Glutamatergic neuron (in vitro differentiated cells): ENCODE measurements at regions not wholly inside any gene's neighbourhood (a gene's known extent, or its start where the extent isn't known, plus 50 kb on each side); places are given as distances from the start of the nearest gene placed in this dataset.

ENCODE experiments used
- DNase-seq: peaks from one replicate; pipeline ENCODE4 v3.0.0; 2022
- H3K27ac Mint-ChIP-seq: one replicate; pipeline ENCODE4 v1.8.0; 2020; ENCODE audit warnings: mild to moderate bottlenecking, mixed read lengths, inconsistent platforms; ENCODE audit not compliant: unreplicated experiment
- H3K27me3 Mint-ChIP-seq: one replicate; pipeline ENCODE4 v1.8.0; 2020; ENCODE audit warnings: mild to moderate bottlenecking, moderate library complexity, mixed read lengths, inconsistent platforms; ENCODE audit not compliant: unreplicated experiment
- H3K36me3 Mint-ChIP-seq: one replicate; pipeline ENCODE4 v1.8.0; 2020; ENCODE audit warnings: mild to moderate bottlenecking, mixed read lengths, inconsistent platforms; ENCODE audit not compliant: unreplicated experiment
- H3K4me1 Mint-ChIP-seq: one replicate; pipeline ENCODE4 v1.8.0; 2020; ENCODE audit warnings: mild to moderate bottlenecking, low read depth, mixed read lengths, inconsistent platforms; ENCODE audit not compliant: unreplicated experiment
- H3K4me3 Mint-ChIP-seq: one replicate; pipeline ENCODE4 v1.8.0; 2020; ENCODE audit warnings: mild to moderate bottlenecking, mixed read lengths, inconsistent platforms; ENCODE audit not compliant: unreplicated experiment
- H3K9me3 Mint-ChIP-seq: one replicate; pipeline ENCODE4 v1.8.0; 2020; ENCODE audit warnings: mild to moderate bottlenecking, moderate library complexity, mixed read lengths, inconsistent platforms; ENCODE audit not compliant: unreplicated experiment
- CTCF ChIP-seq: fragments of 200-600 bp; sonication (generic); IDR thresholded peaks from one replicate; pipeline ENCODE4 v1.5.0; 2021; ENCODE audit not compliant: partially characterized antibody, unreplicated experiment

DNA sequence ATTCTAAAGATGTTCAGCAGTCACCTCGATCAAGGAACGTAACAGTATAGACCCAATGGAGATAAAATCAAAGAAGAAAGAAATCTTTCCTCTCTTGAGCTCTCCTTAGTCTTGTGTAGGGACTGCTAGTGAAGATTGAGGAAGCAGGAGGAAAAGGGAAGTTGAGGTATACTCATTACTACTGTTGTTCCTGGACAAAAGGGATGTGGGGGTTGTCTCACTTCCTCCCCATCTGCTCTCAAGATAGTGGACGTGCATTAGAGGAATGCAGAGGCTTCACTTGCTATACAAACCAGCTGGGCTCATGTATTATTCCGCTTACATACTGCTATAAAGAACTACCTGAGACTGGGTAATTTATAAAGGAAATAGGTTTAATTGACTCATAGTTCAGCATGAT, 208.9 kb upstream of the ARHGEF9 start:
- Mint-ChIP-seq H3K4me3 (no peak overlapping the region), H3K27ac (no peak overlapping the region), H3K36me3 (no peaks in the 10 kb centered on the region), H3K9me3 (no peaks in the 10 kb centered on the region), H3K4me1 (no peaks in the 10 kb centered on the region), H3K27me3 (no peaks in the 10 kb centered on the region)
- no peak for TF ChIP-seq CTCF
- DNase-seq, result no peak

DNA sequence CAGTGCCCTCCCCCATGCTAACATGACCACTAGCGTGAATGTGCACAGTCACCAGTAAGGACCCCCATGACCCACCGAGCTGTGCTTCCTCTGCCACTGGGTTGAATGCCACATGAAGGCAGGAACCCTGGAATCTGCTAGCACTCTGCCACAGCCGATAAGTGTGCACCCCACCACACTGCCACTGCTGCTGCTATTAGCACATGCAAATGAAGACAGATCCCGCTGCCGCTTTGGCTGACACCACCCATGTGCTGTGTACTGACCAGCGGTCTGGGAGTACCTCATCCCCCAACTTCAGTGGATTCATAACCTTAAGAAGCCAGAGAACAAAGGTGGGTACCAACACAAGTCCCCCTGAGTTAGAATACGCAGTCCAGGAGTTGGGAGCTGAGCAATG, 200.9 kb upstream of the ARHGEF9 start:
- H3K4me3 Mint-ChIP-seq, result no peak overlapping the region
- no peaks in the 10 kb centered on the region for H3K36me3 Mint-ChIP-seq
- no peaks in the 10 kb centered on the region for H3K27me3 Mint-ChIP-seq
- DNase-seq, result no peak
- H3K4me1 Mint-ChIP-seq, result no peaks in the 10 kb centered on the region
- TF ChIP-seq CTCF, result no peak
- H3K9me3 Mint-ChIP-seq, result peaks cover 2% of the 10 kb centered on the region
- H3K27ac Mint-ChIP-seq, result no peak overlapping the region

DNA sequence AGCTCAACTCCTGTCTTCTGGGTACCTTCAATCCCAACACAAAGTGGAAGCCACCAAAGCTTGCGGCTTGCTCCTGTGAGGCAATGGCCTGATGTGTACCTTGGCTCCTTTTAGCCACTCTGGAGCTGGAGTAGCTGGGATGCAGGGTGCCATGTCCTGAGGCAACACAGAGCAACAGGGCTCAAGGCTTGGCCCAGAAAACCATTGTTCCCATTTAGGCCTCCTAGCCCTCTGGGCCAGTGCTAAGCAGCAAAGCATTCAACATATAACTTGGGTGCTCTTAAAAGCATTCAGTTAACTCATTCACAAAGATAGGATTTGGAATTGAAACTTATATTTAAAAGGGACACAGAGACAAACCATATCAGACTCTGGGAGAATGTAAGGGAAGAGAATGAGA, 194.5 kb upstream of the ARHGEF9 start:
- no peak for DNase-seq
- H3K27ac Mint-ChIP-seq, result no peak overlapping the region
- no peak overlapping the region for H3K4me3 Mint-ChIP-seq
- no peak for TF ChIP-seq CTCF
- H3K36me3 Mint-ChIP-seq, result peaks cover 6% of the 10 kb centered on the region
- H3K27me3 Mint-ChIP-seq, result no peaks in the 10 kb centered on the region
- H3K9me3 Mint-ChIP-seq, result no peaks in the 10 kb centered on the region
- H3K4me1 Mint-ChIP-seq, result no peaks in the 10 kb centered on the region

DNA sequence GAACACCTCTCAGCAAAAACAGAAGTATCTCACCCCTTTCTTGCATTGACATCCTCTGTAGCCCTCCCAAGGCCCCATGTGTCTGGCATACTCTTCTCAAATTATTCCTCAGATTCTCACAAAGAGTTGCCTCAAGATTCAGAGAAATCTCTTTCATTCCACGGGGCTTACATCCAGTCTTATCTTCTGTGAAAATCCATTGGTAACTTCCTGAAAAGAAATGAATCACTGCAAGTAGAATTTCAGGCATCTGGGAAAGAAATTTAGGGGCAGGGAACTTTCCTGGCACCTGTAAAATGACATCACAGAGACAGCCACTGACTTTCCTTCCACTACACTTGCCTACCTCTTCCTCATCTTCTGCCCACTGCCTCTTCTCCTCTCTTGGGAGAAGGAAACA, 182.5 kb upstream of the ARHGEF9 start:
- TF ChIP-seq CTCF, result no peak
- Mint-ChIP-seq H3K4me3 (no peak overlapping the region), H3K4me1 (no peaks in the 10 kb centered on the region), H3K27me3 (no peaks in the 10 kb centered on the region), H3K27ac (no peak overlapping the region), H3K36me3 (no peaks in the 10 kb centered on the region), H3K9me3 (no peaks in the 10 kb centered on the region)
- no peak for DNase-seq

DNA sequence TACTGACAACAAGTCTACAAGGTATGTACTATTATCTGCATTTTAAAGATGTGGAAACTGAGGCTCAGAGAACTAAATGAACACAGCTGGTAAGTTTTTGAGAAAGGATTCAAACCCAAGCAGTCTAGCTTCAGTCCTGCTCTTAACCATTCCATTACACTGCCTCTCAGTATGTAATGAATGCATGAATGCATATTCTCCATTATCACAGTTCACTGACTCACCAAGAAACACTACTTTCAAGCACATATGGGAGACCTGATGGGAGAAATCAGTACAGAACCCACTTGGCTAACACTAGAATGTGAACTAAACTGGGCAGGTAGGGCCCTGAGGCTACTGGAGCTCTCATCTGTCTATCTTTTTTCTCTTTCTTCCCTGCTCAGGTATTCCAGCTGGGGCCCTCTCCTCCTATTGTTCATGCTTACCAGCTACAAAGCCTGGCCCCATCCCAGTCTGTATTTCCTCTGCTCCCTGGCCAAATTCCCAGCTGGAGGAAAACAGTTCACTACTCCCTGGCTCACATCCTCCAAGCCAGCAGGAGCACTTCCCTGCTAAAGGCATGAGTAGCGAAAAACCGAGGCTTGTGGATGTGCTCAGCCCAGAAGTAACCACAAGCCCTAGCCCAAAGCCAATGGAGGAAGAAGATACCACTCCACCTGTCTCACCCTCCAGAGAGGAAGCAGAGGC, 178.2 kb upstream of the ARHGEF9 start:
- no peaks in the 10 kb centered on the region for H3K36me3 Mint-ChIP-seq
- no peaks in the 10 kb centered on the region for H3K4me1 Mint-ChIP-seq
- no peaks in the 10 kb centered on the region for H3K9me3 Mint-ChIP-seq
- no peak for TF ChIP-seq CTCF
- no peaks in the 10 kb centered on the region for H3K27me3 Mint-ChIP-seq
- no peak overlapping the region for H3K4me3 Mint-ChIP-seq
- H3K27ac Mint-ChIP-seq, result no peak overlapping the region
- DNase-seq, result no peak
